ENCODE measurements at regions not wholly inside any gene's neighbourhood (a gene's known extent, or its start where the extent isn't known, plus 50 kb on each side); places are given as distances from the start of the nearest gene placed in this dataset.
"Not testable (repeated sequence)": the region's sequence is repeated elsewhere in the genome, so short reads cannot be mapped to it uniquely, and the experiment has no call there.

DNA sequence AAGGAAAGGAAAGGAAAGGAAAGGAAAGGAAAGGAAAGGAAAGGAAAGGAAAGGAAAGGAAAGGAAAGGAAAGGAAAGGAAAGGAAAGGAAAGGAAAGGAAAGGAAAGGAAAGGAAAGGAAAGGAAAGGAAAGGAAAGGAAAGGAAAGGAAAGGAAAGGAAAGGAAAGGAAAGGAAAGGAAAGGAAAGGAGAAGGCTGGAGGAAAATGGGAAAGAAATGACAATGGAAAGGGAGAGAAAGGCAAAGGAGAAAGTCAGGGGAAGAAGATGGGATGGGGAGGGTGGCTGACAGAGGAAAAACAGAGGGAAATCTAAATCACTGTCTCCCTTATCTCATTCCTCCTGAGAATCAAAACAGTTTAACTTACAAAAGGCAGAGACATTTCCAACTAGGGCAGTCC, 156.3 kb downstream of the C1D start:
- H3K4me1 ChIP-seq; DNase-seq (ENCODE audit: low read depth in 1 of 2, low spot score in 1 of 2); H3K4me3 ChIP-seq; H3K9me3 ChIP-seq; H3K4me2 ChIP-seq; POLR2A ChIA-PET; FAIRE-seq; ATAC-seq; H3K27ac ChIP-seq: not testable (repeated sequence)
- CTCF ChIA-PET, result interaction anchor here (0.6 kb wide), 1 partner anchor 1715 kb away, joined by 3 read pairs; no protein-coding TSS in a partner anchor

DNA sequence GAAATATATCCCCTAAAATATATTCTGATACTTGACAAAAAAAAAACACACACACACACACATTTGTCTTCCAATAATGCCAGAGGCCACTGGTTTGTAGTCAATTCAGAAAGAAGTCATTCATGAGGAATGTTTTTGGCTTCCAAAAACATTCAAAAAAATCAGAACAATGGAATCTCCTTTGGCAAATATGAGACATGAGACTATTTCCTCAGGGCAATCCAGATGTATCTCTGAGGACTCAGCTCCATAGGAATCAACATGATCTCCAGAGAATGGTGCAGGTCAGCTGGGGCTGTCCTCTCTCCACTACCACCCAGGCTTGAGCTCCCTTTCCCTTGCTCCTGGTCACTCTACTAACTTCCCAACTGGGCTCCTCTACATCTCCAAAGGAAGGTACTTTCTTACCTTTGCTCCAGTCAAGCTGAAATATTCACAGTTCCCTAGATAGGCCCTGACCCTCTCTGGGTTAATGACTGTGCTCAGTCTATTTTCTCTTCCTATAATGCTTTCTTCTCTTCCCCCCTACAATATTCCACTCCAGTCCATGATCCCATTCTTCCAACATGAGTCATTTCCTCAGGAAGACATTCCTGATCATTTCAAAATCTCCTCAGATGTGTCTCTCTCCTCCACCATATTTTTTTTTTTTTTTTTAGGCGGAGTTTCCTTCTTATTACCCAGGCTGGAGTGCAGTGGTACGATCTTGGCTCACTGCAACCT, 145.3 kb downstream of the C1D start:
- FAIRE-seq, result no peak
- Histone ChIP-seq H3K4me3 (no peak overlapping the region), H3K27ac (peak overlapping the region; percentile 61 to 77), H3K4me1 (peaks cover 14% of the 10 kb centered on the region; the same call in 2 of the 3 replicates), H3K9me3 (no peaks in the 10 kb centered on the region), H3K4me2 (peak overlapping the region; percentile 45)
- ChIA-PET CTCF (no interaction called here), POLR2A (interaction anchor here (0.6 kb wide), 1 partner anchor 762 kb away, joined by 3 read pairs; no protein-coding TSS in a partner anchor)
- peak; percentile 28 to 65 for DNase-seq (ENCODE audit: low read depth in 1 of 2, low spot score in 1 of 2)
- 17% methylated on average over 2 of the region's 2 CpGs for WGBS (ENCODE audit: missing lambda C conversion rate)
- peak; percentile 86 to 88 for ATAC-seq
- TF ChIP-seq MAZ (IDR thresholded peaks at IDR 0.05; ENCODE audit: borderline replicate concordance, low read depth, low read length) (no peak), JUNB (IDR thresholded peaks at IDR 0.05) (0 out of 2 replicates have a peak, but pooled peaks have one; percentile 20), CEBPB (IDR thresholded peaks at IDR 0.05) (peak in 1 of 2 experiments; percentile 73; a peak in 2 of 4 replicates), KDM5A (IDR thresholded peaks at IDR 0.05) (no peak), FOSL2 (IDR thresholded peaks at IDR 0.05) (0 out of 2 replicates have a peak, but pooled peaks have one; percentile 26), FOSL2 (CRISPR knock-in tag; IDR thresholded peaks at IDR 0.05) (peak; percentile 73), HDAC2 (IDR thresholded peaks at IDR 0.05) (no peak), RCOR1 (IDR thresholded peaks at IDR 0.05; ENCODE audit: low read depth, low read length) (no peak), CBX2 (IDR thresholded peaks at IDR 0.05; ENCODE audit: borderline replicate concordance, low read depth) (no peak), POLR2A (IDR thresholded peaks at IDR 0.05; ENCODE audit: low read length) (no peak)
- TF ChIP-seq, protein P1, sequence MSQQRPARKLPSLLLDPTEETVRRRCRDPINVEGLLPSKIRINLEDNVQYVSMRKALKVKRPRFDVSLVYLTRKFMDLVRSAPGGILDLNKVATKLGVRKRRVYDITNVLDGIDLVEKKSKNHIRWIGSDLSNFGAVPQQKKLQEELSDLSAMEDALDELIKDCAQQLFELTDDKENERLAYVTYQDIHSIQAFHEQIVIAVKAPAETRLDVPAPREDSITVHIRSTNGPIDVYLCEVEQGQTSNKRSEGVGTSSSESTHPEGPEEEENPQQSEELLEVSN (IDR thresholded peaks at IDR 0.05; ENCODE audit: borderline replicate concordance, low read depth), result no peak
- TF ChIP-seq, protein P2, sequence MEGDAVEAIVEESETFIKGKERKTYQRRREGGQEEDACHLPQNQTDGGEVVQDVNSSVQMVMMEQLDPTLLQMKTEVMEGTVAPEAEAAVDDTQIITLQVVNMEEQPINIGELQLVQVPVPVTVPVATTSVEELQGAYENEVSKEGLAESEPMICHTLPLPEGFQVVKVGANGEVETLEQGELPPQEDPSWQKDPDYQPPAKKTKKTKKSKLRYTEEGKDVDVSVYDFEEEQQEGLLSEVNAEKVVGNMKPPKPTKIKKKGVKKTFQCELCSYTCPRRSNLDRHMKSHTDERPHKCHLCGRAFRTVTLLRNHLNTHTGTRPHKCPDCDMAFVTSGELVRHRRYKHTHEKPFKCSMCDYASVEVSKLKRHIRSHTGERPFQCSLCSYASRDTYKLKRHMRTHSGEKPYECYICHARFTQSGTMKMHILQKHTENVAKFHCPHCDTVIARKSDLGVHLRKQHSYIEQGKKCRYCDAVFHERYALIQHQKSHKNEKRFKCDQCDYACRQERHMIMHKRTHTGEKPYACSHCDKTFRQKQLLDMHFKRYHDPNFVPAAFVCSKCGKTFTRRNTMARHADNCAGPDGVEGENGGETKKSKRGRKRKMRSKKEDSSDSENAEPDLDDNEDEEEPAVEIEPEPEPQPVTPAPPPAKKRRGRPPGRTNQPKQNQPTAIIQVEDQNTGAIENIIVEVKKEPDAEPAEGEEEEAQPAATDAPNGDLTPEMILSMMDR (IDR thresholded peaks at IDR 0.05), result no peak

GRCh38 chr2:67918471-67918870, 144.3 kb downstream of the C1D start:
- ChIA-PET POLR2A (interaction anchor here (0.6 kb wide), 1 partner anchor 761 kb away, joined by 3 read pairs; no protein-coding TSS in a partner anchor), CTCF (no interaction called here)
- Histone ChIP-seq H3K4me1 (peaks cover 14% of the 10 kb centered on the region; the same call in 2 of the 3 replicates), H3K27ac (peak overlapping the region; percentile 44 to 77; a peak in 4 of 6 replicates), H3K9me3 (no peaks in the 10 kb centered on the region), H3K4me3 (no peak overlapping the region), H3K4me2 (no peak overlapping the region)
- 85% methylated on average over 3 of the region's 3 CpGs for WGBS (ENCODE audit: missing lambda C conversion rate)
- TF ChIP-seq SREBF2 (IDR thresholded peaks at IDR 0.05) (no peak), CHD2 (IDR thresholded peaks at IDR 0.05; ENCODE audit: low read length, partially characterized antibody) (no peak), MYC (IDR thresholded peaks at IDR 0.05; ENCODE audit: borderline replicate concordance, low read length) (no peak), ZC3H11A (IDR thresholded peaks at IDR 0.05) (no peak), KDM1A (IDR thresholded peaks at IDR 0.05; ENCODE audit: low read depth) (no peak), ZFP36 (IDR thresholded peaks at IDR 0.05; ENCODE audit: borderline replicate concordance, partially characterized antibody) (no peak), HES2 (IDR thresholded peaks at IDR 0.05) (no peak), HDAC2 (IDR thresholded peaks at IDR 0.05) (no peak)
- TF ChIP-seq, protein P3, sequence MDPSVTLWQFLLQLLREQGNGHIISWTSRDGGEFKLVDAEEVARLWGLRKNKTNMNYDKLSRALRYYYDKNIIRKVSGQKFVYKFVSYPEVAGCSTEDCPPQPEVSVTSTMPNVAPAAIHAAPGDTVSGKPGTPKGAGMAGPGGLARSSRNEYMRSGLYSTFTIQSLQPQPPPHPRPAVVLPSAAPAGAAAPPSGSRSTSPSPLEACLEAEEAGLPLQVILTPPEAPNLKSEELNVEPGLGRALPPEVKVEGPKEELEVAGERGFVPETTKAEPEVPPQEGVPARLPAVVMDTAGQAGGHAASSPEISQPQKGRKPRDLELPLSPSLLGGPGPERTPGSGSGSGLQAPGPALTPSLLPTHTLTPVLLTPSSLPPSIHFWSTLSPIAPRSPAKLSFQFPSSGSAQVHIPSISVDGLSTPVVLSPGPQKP (IDR thresholded peaks at IDR 0.05; ENCODE audit: low read depth, low read length), result no peak
- no peak for DNase-seq (ENCODE audit: low read depth in 1 of 2, low spot score in 1 of 2)
- ATAC-seq, result no peak
- FAIRE-seq, result no peak
